GM12872 (cell line): ENCODE measurements at regions not wholly inside any gene's neighbourhood (a gene's known extent, or its start where the extent isn't known, plus 50 kb on each side); places are given as distances from the start of the nearest gene placed in this dataset.

ENCODE experiments used
- TF ChIP-seq, protein P1 (sequence below): IDR thresholded peaks from 3 replicates; pipeline ENCODE4 v1.5.1; 2011; ENCODE audit warnings: low read depth, mild to moderate bottlenecking, low read length, moderate library complexity; ENCODE audit not compliant: insufficient read depth

DNA sequence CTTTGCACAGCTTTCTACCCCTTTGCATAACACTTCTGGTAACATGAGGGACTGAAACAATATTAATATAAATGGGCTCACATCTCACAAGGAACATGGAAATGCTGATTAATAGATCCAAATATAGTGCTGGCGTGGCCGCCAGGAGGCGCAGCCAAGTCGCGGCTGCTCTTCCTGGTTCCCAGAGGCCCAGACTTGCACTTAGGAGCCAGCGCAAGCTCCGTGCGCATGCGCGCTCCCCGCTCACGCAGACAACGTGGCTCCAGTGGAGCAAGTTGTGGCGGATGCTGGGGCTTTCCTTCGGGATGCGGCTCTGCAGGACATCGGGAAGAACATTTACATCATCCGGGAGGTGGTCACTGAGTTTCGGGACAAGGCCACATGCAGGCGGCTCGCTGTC, 318.3 kb upstream of the SLC7A11 start:
- TF ChIP-seq, protein P1, sequence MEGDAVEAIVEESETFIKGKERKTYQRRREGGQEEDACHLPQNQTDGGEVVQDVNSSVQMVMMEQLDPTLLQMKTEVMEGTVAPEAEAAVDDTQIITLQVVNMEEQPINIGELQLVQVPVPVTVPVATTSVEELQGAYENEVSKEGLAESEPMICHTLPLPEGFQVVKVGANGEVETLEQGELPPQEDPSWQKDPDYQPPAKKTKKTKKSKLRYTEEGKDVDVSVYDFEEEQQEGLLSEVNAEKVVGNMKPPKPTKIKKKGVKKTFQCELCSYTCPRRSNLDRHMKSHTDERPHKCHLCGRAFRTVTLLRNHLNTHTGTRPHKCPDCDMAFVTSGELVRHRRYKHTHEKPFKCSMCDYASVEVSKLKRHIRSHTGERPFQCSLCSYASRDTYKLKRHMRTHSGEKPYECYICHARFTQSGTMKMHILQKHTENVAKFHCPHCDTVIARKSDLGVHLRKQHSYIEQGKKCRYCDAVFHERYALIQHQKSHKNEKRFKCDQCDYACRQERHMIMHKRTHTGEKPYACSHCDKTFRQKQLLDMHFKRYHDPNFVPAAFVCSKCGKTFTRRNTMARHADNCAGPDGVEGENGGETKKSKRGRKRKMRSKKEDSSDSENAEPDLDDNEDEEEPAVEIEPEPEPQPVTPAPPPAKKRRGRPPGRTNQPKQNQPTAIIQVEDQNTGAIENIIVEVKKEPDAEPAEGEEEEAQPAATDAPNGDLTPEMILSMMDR: no peak

DNA sequence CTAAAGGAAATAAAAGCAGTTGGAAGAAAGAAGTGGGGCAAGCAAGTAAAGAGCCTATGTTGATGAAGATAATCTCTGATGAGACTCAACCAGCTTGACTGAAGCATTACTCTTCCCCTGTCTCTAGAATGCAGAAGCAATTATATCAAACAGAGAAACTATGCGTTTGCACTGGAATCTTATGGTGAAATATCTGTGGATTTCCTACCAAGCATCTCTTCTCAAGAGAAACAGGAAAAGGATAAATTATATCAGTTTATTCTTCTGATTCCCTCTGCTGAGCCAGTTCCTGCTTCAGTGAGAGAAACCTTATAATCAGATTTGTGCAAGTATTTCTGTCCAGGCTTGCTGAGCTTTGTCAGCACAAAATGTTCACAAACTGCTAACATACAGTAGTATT, 316.7 kb upstream of the SLC7A11 start:
- TF ChIP-seq, protein P1: no peak

DNA sequence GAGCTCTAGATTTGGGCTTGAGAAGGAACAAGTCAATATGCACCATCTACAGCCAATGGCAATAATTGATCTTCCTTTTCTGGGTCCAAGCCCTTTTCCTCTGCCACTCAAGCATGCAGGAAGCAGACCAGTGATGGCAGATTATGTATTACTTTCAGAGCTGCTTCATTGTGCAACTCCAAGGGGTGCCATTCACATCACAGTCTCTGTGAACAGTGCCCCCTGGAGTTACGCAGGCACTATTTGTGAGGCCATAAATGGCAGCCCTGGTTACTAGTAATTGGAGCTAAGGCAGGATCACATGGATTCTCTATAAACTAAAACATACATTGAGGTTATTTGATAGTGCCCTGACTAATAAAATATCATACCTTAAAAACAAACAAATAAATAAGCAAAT, 313.4 kb upstream of the SLC7A11 start:
- TF ChIP-seq, protein P1: peak; percentile 50; the same call in 2 of the 3 replicates

DNA sequence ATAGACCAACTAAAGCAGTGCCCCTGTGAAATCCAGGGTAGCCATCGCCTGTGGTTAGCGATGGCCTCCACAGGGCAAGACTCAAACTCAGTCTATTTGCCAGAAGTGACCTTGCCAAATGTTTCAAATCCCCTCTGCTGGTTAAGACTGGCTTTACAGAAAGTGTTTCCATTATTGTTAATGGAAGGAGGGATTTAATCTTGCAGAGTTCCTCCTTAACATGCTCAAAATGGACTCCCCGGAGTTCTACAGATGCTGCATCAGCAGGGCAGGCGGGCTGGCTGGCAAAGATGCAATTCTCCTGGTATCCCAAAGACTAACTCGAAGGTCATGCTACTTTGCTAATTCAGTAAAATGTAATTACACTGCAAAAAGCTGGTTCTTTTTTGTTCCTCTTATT, 313.0 kb upstream of the SLC7A11 start:
- TF ChIP-seq, protein P1: no peak

DNA sequence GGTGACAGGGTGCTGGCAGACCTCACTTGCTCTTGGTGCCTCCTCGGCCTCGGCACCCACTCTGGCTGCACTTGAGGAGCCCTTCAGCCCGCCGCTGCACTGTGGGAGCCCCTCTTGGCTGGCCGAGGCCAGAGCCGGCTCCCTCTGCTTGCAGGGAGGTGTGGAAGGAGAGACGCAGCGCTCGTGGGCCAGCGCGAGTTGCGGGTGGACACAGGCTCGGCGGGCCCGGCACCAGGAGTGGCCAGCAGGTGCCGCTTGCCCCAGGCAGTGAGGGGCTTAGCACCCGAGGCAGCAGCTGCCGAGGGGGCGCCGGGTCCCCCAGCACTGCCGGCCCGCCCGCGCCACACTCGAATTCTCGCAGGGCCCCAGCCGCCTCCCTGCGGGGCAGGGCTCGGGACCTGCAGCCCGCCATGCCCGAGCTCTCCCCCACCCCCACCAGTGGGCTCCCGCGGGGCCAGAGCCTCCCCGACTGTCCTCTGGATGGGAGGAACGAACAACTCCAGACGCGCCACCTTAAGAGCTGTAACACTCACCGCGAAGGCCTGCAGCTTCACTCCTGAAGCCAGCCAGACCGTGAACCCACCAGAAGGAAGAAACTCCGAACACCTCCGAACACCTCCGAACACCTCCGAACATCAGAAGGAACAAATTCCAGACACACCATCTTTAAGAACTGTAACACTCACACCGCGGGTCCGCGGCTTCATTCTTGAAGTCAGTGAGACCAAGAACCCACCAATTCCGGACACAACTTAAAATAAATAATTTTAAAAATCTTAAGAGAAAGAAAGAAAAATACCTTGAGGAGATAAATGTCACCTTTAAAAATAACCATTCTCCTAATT, 311.1 kb upstream of the SLC7A11 start:
- TF ChIP-seq, protein P1: no peak

DNA sequence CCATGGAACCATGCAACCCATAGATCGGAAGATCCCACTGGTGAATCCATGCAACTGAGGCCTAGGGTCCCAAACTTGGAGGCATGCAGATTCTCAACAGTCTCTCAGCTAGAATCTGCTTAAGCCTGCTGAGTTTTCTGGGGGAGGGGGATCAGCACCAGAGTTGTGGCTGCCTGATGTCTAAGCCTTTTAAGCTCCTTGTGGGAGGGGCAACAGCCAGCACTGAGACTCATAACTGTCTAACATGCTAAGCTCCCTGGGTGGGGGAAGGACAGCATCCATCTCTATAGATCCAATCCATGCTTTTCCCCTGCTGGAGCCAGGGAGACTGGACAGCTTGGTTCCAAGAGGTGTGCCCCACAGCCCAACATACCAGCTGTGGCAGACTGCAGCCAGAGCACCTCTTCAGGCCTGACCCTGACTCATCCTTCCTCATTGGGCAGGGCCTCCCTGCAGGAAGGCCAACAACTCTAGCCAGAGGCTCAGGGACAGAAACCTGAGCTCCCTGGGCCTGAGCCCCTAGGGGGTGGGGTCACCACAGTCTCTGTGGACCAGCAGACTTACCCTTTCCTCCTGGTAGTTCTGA, 300.1 kb upstream of the SLC7A11 start:
- TF ChIP-seq, protein P1: no peak

DNA sequence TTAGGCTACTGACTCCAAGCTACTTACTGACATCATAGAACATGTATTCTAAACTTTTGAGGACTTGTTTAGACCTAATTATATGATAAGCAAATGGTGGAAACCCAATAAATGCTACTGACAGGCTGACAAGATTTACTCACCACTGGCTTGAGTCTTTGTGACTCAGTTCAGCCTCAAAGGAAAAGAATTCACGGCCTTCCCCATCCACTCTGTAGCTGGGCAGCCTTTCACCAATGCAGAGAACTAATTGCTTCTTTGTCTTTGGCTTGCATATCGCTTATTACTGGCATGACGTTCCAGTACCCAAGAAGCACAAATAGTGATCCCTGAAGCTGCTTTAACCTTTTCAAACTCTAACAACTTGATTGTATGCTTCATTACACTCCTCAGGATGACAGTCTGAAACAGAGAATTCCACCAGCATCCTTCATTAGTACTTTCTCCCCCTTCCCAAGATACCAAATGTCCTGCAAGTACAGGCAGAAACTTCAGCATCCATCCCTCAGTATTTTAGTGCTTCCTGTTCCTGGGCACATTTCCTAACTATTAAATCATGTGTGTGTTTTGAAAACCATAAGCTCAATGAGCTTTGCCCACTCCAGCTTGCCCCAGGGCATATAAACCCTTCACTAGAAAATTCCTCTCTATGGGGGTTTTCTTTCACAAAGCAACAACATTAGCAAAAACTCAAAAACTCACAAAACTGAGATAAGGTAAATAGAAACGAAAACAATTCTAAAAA, 298.1 kb upstream of the SLC7A11 start:
- TF ChIP-seq, protein P1: no peak
